ENCODE measurements at regions not wholly inside any gene's neighbourhood (a gene's known extent, or its start where the extent isn't known, plus 50 kb on each side); places are given as distances from the start of the nearest gene placed in this dataset.

- no peak for DNase-seq (ENCODE audit: extremely low read depth, insufficient read length)
- no peak for TF ChIP-seq CTCF (IDR thresholded peaks at IDR 0.05; ENCODE audit: insufficient read depth, low read length, poor library complexity, severe bottlenecking)
- Histone ChIP-seq H3K36me3 (ENCODE audit: control insufficient read depth, insufficient read depth, low read length) (no peaks in the 10 kb centered on the region), H3K4me3 (replicated peaks; ENCODE audit: low read depth, low read length) (no peak overlapping the region), H3K27me3 (replicated peaks; ENCODE audit: control insufficient read depth, insufficient read depth, low read length) (no peaks in the 10 kb centered on the region)
These were observed 83.9 kb upstream of the PACRGL start for GRCh38 chr4:20616313-20616712.

GRCh38 chr4:20616848-20617247 lies 83.4 kb upstream of the PACRGL start:
- no peaks in the 10 kb centered on the region for H3K36me3 ChIP-seq (ENCODE audit: control insufficient read depth, insufficient read depth, low read length)
- no peak for DNase-seq (ENCODE audit: extremely low read depth, insufficient read length)
- no peak for TF ChIP-seq CTCF (IDR thresholded peaks at IDR 0.05; ENCODE audit: insufficient read depth, low read length, poor library complexity, severe bottlenecking)
- no peak overlapping the region for H3K4me3 ChIP-seq (replicated peaks; ENCODE audit: low read depth, low read length)
- no peaks in the 10 kb centered on the region for H3K27me3 ChIP-seq (replicated peaks; ENCODE audit: control insufficient read depth, insufficient read depth, low read length)

GRCh38 chr4:20617678-20618396 lies 82.4 kb upstream of the PACRGL start:
- DNase-seq (ENCODE audit: extremely low read depth, insufficient read length) = no peak
- TF ChIP-seq CTCF (IDR thresholded peaks at IDR 0.05; ENCODE audit: insufficient read depth, low read length, poor library complexity, severe bottlenecking) = no peak
- H3K36me3 ChIP-seq (ENCODE audit: control insufficient read depth, insufficient read depth, low read length) = no peaks in the 10 kb centered on the region
- H3K27me3 ChIP-seq (replicated peaks; ENCODE audit: control insufficient read depth, insufficient read depth, low read length) = no peaks in the 10 kb centered on the region
- H3K4me3 ChIP-seq (replicated peaks; ENCODE audit: low read depth, low read length) = no peak overlapping the region

GRCh38 chr4:20618731-20619130 lies 81.5 kb upstream of the PACRGL start:
- Histone ChIP-seq H3K4me3 (replicated peaks; ENCODE audit: low read depth, low read length) (no peak overlapping the region), H3K36me3 (ENCODE audit: control insufficient read depth, insufficient read depth, low read length) (no peaks in the 10 kb centered on the region), H3K27me3 (replicated peaks; ENCODE audit: control insufficient read depth, insufficient read depth, low read length) (no peaks in the 10 kb centered on the region)
- TF ChIP-seq CTCF (IDR thresholded peaks at IDR 0.05; ENCODE audit: insufficient read depth, low read length, poor library complexity, severe bottlenecking) = no peak
- DNase-seq (ENCODE audit: extremely low read depth, insufficient read length) = no peak

GRCh38 chr4:20621476-20621875 lies 78.8 kb upstream of the PACRGL start:
- TF ChIP-seq CTCF (IDR thresholded peaks at IDR 0.05; ENCODE audit: insufficient read depth, low read length, poor library complexity, severe bottlenecking) = no peak
- H3K36me3 ChIP-seq (ENCODE audit: control insufficient read depth, insufficient read depth, low read length) = no peaks in the 10 kb centered on the region
- H3K4me3 ChIP-seq (replicated peaks; ENCODE audit: low read depth, low read length) = no peak overlapping the region
- no peak for DNase-seq (ENCODE audit: extremely low read depth, insufficient read length)
- no peaks in the 10 kb centered on the region for H3K27me3 ChIP-seq (replicated peaks; ENCODE audit: control insufficient read depth, insufficient read depth, low read length)

GRCh38 chr4:20622701-20623100 lies 77.6 kb upstream of the PACRGL start:
- Histone ChIP-seq H3K4me3 (replicated peaks; ENCODE audit: low read depth, low read length) (no peak overlapping the region), H3K27me3 (replicated peaks; ENCODE audit: control insufficient read depth, insufficient read depth, low read length) (no peaks in the 10 kb centered on the region), H3K36me3 (ENCODE audit: control insufficient read depth, insufficient read depth, low read length) (no peaks in the 10 kb centered on the region)
- no peak for DNase-seq (ENCODE audit: extremely low read depth, insufficient read length)
- TF ChIP-seq CTCF (IDR thresholded peaks at IDR 0.05; ENCODE audit: insufficient read depth, low read length, poor library complexity, severe bottlenecking) = no peak

All from GM06990 (cell line).